Endothelial cell of umbilical vein (primary cell): ENCODE measurements at regions not wholly inside any gene's neighbourhood (a gene's known extent, or its start where the extent isn't known, plus 50 kb on each side); places are given as distances from the start of the nearest gene placed in this dataset.

Experiments
- BruUV-seq: library from RNA; stranded (reverse); fragments of 400-500 nt; replicated peaks from 2 replicates; lab custom pipeline; 2021; lab: Mats Ljungman, UMichigan
- CTCF ChIA-PET: fragments of 300-600, 350-600 bp; sonication (Branson Sonifier 250); formaldehyde crosslinking; loops from one replicate; lab custom pipeline; 2021; ENCODE audit warnings: antibody characterized with exemption, inconsistent platforms; lab: Charles Lee
- POLR2A ChIA-PET: fragments of 300-600, 350-600 bp; sonication (Branson Sonifier 250); formaldehyde crosslinking; loops from one replicate; lab custom pipeline; 2021; ENCODE audit warnings: antibody characterized with exemption, inconsistent platforms; lab: Charles Lee
- DNase-seq: peaks from one replicate; pipeline ENCODE4 v3.0.0-alpha.2; 2011; ENCODE audit warnings: low read depth, low spot score
- FAIRE-seq: peaks from 2 replicates; lab custom pipeline; 2011; peaks lifted over from hg19 to GRCh38; lab: Jason Lieb, UNC
- H2AFZ ChIP-seq: 2 replicates; pipeline ENCODE4 v1.6.0; 2012; ENCODE audit warnings: low read depth, low read length, control low read depth, inconsistent platforms
- H3K27ac ChIP-seq: 2 replicates; pipeline ENCODE4 v1.5.1; 2011; ENCODE audit warnings: low read depth, mild to moderate bottlenecking, control low read depth, low read length, moderate library complexity; ENCODE audit not compliant: insufficient read depth
- H3K27me3 ChIP-seq, 2 experiments: 2 replicates each; pipeline versions ENCODE4 v1.6.0 to v1.6.1; 2011; ENCODE audit warnings: low read length in 2 of 2, mixed read lengths in 1 of 2; ENCODE audit not compliant: control insufficient read depth in 2 of 2, insufficient read depth in 2 of 2
- H3K36me3 ChIP-seq, 2 experiments: 2 replicates in 1 of 2; 3 replicates in 1 of 2; pipeline ENCODE4 v1.5.1; 2011; ENCODE audit warnings: low read length in 2 of 2, mild to moderate bottlenecking in 1 of 2, moderate library complexity in 1 of 2; ENCODE audit not compliant: control insufficient read depth in 2 of 2, insufficient read depth in 2 of 2; ENCODE audit errors: extremely low read depth in 1 of 2
- H3K4me1 ChIP-seq: 3 replicates; pipeline ENCODE4 v1.5.1; 2011; ENCODE audit warnings: mild to moderate bottlenecking, low read length; ENCODE audit not compliant: control insufficient read depth, insufficient read depth; ENCODE audit errors: extremely low read depth
- H3K4me2 ChIP-seq: 2 replicates; pipeline ENCODE4 v1.6.1; 2011; ENCODE audit warnings: low read length, control low read depth, mixed read lengths; ENCODE audit not compliant: insufficient read depth
- H3K4me3 ChIP-seq, 3 experiments: fragments of 200-600 bp in 1 of 3; sonication (generic), shearing (Covaris generic) in 1 of 3; replicated peaks in 1 of 3; 2 replicates each; pipeline ENCODE4 v1.5.1; 2011 to 2016; ENCODE audit warnings: control low read depth in 3 of 3, low read length in 3 of 3, mild to moderate bottlenecking in 2 of 3, inconsistent platforms in 1 of 3, low read depth in 1 of 3, moderate library complexity in 1 of 3; ENCODE audit not compliant: insufficient read depth in 1 of 3
- H3K79me2 ChIP-seq: 2 replicates; pipeline ENCODE4 v1.6.0; 2012; ENCODE audit warnings: low read length, inconsistent platforms; ENCODE audit not compliant: control insufficient read depth, insufficient read depth
- H3K9ac ChIP-seq: replicated peaks from 2 replicates; pipeline ENCODE3; 2011; ENCODE audit warnings: low read length, control low read depth; ENCODE audit not compliant: insufficient read depth; ENCODE audit errors: extremely low read depth
- H3K9me1 ChIP-seq: replicated peaks from 3 replicates; pipeline ENCODE4 v1.6.0; 2011; ENCODE audit warnings: mild to moderate bottlenecking, low read length; ENCODE audit not compliant: control insufficient read depth, insufficient read depth; ENCODE audit errors: extremely low read depth
- H3K9me3 ChIP-seq: replicated peaks from 2 replicates; pipeline ENCODE4 v1.5.1; 2012; ENCODE audit warnings: low read length, inconsistent platforms; ENCODE audit not compliant: control insufficient read depth, insufficient read depth
- H4K20me1 ChIP-seq: replicated peaks from 2 replicates; pipeline ENCODE3; 2011; ENCODE audit warnings: mild to moderate bottlenecking, low read length; ENCODE audit not compliant: control insufficient read depth, insufficient read depth; ENCODE audit errors: extremely low read depth
- EZH2 ChIP-seq: IDR thresholded peaks from 2 replicates; pipeline ENCODE4 v1.6.1; 2012; ENCODE audit warnings: borderline replicate concordance, low read depth, mild to moderate bottlenecking, moderate library complexity, low read length, inconsistent platforms; ENCODE audit not compliant: severe bottlenecking
- FOS ChIP-seq: IDR thresholded peaks from 2 replicates; pipeline ENCODE4 v1.6.1; 2011; ENCODE audit warnings: mild to moderate bottlenecking, low read length, moderate library complexity, borderline replicate concordance; ENCODE audit not compliant: insufficient read depth
- GATA2 ChIP-seq: IDR thresholded peaks from 2 replicates; pipeline ENCODE4 v1.7.0; 2011; ENCODE audit warnings: low read depth, mild to moderate bottlenecking, moderate library complexity, mixed read lengths, low read length; ENCODE audit not compliant: insufficient read length, insufficient read depth
- JUN ChIP-seq: IDR thresholded peaks from 2 replicates; pipeline ENCODE4 v1.6.1; 2011; ENCODE audit warnings: borderline replicate concordance, low read depth; ENCODE audit not compliant: insufficient read length, insufficient read depth
- MYC ChIP-seq: IDR thresholded peaks from one replicate; pipeline ENCODE4 v1.6.1; 2011; ENCODE audit warnings: mild to moderate bottlenecking, low read depth, low read length
- POLR2A ChIP-seq: IDR thresholded peaks from 2 replicates; pipeline ENCODE4 v1.6.1; 2012; ENCODE audit warnings: low read depth, mild to moderate bottlenecking, control low read depth, low read length
- POLR2AphosphoS5 ChIP-seq: IDR thresholded peaks from 2 replicates; pipeline ENCODE4 v1.6.1; 2012; ENCODE audit warnings: low read depth, mild to moderate bottlenecking, control low read depth, low read length, moderate library complexity; ENCODE audit not compliant: insufficient read depth
- dilution Hi-C: fragments of 300-500 bp; cut with MboI; formaldehyde crosslinking; loops from one replicate; pipeline ENCODE4 v1.15.0; 2019; ENCODE audit warnings: low sequenced_read_pairs; ENCODE audit not compliant: extremely low pct_ligation_motif_present
- intact Hi-C: fragments of 100-400 bp; cut with micrococcal nuclease; formaldehyde crosslinking; loops from one replicate; pipeline ENCODE4 v1.10.0; 2022
- TF ChIP-seq, protein P1 (sequence below): IDR thresholded peaks from 2 replicates; pipeline ENCODE4 v1.6.1; 2011; ENCODE audit not compliant: insufficient read depth, insufficient read length
- TF ChIP-seq, protein P2 (sequence below), 2 donors: IDR thresholded peaks; 1 replicate in 1 of 2; 2 replicates in 1 of 2; pipeline ENCODE4 v1.5.1; 2011; ENCODE audit warnings: low read length in 2 of 2, mild to moderate bottlenecking in 2 of 2, moderate library complexity in 2 of 2, control low read depth in 1 of 2, inconsistent platforms in 1 of 2, low read depth in 1 of 2; ENCODE audit not compliant: insufficient read depth in 1 of 2; ENCODE audit errors: extremely low read depth in 1 of 2

DNA sequence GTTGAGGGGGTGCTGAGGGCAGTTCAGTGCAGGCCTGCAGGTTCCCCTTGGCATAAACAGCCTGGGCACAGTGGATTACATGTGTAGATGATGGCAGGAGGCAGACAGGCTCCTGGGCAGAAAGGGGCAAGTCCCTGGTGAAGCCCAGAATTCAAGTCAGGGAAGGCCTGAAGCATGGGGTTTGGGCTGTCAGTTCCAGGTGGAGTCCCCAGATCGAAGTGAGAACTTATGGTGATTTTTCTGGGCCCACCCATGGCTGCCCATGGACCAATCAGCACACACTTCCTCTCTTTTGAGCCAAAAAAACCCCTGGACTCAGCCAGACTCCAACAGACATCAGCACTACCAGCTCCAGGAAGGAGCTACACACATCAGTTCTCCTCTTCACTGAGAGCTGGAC lies 529.1 kb downstream of the PPARGC1A start:
- Histone ChIP-seq H2AFZ (no peak overlapping the region), H3K9me3 (no peaks in the 10 kb centered on the region), H3K9ac (no peak overlapping the region), H3K27me3 (no peaks in the 10 kb centered on the region), H3K4me3 (no peak overlapping the region), H3K4me1 (no peaks in the 10 kb centered on the region), H3K4me2 (no peak overlapping the region), H3K36me3 (no peaks in the 10 kb centered on the region), H3K9me1 (no peaks in the 10 kb centered on the region), H3K27ac (no peak overlapping the region), H3K79me2 (no peaks in the 10 kb centered on the region), H4K20me1 (no peaks in the 10 kb centered on the region)
- dilution Hi-C loops (no loop called here), intact Hi-C loops (no loop called here)
- TF ChIP-seq MYC (no peak), JUN (no peak), FOS (no peak), EZH2 (no peak), GATA2 (no peak), POLR2A (no peak), POLR2AphosphoS5 (no peak)
- TF ChIP-seq, protein P1, sequence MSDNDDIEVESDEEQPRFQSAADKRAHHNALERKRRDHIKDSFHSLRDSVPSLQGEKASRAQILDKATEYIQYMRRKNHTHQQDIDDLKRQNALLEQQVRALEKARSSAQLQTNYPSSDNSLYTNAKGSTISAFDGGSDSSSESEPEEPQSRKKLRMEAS, result no peak
- TF ChIP-seq, protein P2, sequence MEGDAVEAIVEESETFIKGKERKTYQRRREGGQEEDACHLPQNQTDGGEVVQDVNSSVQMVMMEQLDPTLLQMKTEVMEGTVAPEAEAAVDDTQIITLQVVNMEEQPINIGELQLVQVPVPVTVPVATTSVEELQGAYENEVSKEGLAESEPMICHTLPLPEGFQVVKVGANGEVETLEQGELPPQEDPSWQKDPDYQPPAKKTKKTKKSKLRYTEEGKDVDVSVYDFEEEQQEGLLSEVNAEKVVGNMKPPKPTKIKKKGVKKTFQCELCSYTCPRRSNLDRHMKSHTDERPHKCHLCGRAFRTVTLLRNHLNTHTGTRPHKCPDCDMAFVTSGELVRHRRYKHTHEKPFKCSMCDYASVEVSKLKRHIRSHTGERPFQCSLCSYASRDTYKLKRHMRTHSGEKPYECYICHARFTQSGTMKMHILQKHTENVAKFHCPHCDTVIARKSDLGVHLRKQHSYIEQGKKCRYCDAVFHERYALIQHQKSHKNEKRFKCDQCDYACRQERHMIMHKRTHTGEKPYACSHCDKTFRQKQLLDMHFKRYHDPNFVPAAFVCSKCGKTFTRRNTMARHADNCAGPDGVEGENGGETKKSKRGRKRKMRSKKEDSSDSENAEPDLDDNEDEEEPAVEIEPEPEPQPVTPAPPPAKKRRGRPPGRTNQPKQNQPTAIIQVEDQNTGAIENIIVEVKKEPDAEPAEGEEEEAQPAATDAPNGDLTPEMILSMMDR (IDR thresholded peaks at IDR 0.05; ENCODE audit: extremely low read depth in 1 of 2, insufficient read depth in 1 of 2, low read depth in 1 of 2, low read length in 2 of 2), result no peak
- CTCF ChIA-PET, result no interaction called here
- POLR2A ChIA-PET, result no interaction called here
- DNase-seq (no peak), FAIRE-seq (no peak)
- no TSS peak for BruUV-seq
